ENCODE measurements at regions not wholly inside any gene's neighbourhood (a gene's known extent, or its start where the extent isn't known, plus 50 kb on each side); places are given as distances from the start of the nearest gene placed in this dataset.

DNA sequence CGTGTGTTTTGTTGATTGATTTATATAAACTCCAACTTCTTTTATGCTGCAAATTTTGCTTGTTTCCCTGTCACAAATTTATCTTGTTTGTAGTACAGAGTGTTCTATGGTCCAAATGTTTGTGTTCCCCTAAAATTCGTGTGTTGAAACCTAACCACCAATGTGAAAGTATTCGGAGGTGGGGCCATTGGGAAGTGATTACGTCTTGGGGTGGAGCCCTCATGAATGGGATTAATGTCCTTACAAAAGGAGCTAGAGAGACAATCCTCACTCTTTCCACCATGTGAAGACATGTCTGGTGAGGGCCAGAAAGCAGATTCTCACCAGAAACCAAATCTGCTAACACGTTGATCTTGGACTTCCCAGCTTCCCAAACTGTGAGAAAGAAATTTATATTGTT, 262.0 kb downstream of the MAN2A1 start:
- Histone ChIP-seq H3K79me2 (ENCODE audit: low read depth) (no peaks in the 10 kb centered on the region), H3K4me1 (peaks cover 30% of the 10 kb centered on the region), H3K36me3 (no peaks in the 10 kb centered on the region), H3K4me3 (no peak overlapping the region), H3K4me2 (no peak overlapping the region), H3K27me3 (no peaks in the 10 kb centered on the region), H3F3A (ENCODE audit: low read depth) (peaks cover 7% of the 10 kb centered on the region), H2AFZ (replicated peaks) (no peak overlapping the region), H4K20me1 (ENCODE audit: low read depth) (no peaks in the 10 kb centered on the region), H3K9ac (no peak overlapping the region), H3K27ac (no peak overlapping the region), H3K9me3 (ENCODE audit: low read depth) (no peaks in the 10 kb centered on the region)
- no peaks in the 10 kb centered on the region for H3K4me1 Mint-ChIP-seq
- H3K27me3 Mint-ChIP-seq (ENCODE audit: insufficient read depth, low read depth): no peaks in the 10 kb centered on the region
- TF ChIP-seq, protein P1, sequence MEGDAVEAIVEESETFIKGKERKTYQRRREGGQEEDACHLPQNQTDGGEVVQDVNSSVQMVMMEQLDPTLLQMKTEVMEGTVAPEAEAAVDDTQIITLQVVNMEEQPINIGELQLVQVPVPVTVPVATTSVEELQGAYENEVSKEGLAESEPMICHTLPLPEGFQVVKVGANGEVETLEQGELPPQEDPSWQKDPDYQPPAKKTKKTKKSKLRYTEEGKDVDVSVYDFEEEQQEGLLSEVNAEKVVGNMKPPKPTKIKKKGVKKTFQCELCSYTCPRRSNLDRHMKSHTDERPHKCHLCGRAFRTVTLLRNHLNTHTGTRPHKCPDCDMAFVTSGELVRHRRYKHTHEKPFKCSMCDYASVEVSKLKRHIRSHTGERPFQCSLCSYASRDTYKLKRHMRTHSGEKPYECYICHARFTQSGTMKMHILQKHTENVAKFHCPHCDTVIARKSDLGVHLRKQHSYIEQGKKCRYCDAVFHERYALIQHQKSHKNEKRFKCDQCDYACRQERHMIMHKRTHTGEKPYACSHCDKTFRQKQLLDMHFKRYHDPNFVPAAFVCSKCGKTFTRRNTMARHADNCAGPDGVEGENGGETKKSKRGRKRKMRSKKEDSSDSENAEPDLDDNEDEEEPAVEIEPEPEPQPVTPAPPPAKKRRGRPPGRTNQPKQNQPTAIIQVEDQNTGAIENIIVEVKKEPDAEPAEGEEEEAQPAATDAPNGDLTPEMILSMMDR (IDR thresholded peaks at IDR 0.05): no peak
- TF ChIP-seq EZH2 (IDR thresholded peaks at IDR 0.05) (no peak), EZH2phosphoT487 (IDR thresholded peaks at IDR 0.05) (no peak)
- H3K4me3 Mint-ChIP-seq: no peak overlapping the region
- no peak for DNase-seq (ENCODE audit: low spot score)
- no peak overlapping the region for H3K27ac Mint-ChIP-seq
- H3K9me3 Mint-ChIP-seq: no peaks in the 10 kb centered on the region
- no peaks in the 10 kb centered on the region for H3K36me3 Mint-ChIP-seq

DNA sequence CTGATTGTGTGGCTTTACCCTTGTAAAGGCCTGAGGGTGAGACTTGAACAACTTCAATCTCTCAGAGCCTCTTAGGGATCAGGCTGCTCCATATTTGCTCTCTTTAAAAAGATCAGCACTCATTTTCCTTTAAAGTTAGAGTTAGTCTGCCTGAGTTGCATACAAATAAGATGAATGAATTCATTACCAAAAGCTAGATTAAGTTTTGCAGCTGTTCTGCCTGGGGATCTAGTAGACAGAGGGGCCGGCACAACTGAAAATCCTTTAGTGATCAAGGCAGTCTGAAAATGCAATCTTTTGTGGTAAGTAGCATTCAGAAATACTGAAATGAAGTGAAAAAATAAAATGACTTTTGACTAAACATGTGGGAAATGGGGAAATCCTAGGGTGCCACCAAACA, 264.0 kb downstream of the MAN2A1 start:
- Histone ChIP-seq H3K4me1 (peaks cover 32% of the 10 kb centered on the region), H3K27me3 (no peaks in the 10 kb centered on the region), H3K9ac (no peak overlapping the region), H4K20me1 (ENCODE audit: low read depth) (no peaks in the 10 kb centered on the region), H3K4me2 (peak overlapping the region; percentile 25), H3K27ac (peak overlapping the region; percentile 23), H3K9me3 (ENCODE audit: low read depth) (no peaks in the 10 kb centered on the region), H2AFZ (replicated peaks) (peak overlapping the region; percentile 23), H3K79me2 (ENCODE audit: low read depth) (no peaks in the 10 kb centered on the region), H3K4me3 (no peak overlapping the region), H3F3A (ENCODE audit: low read depth) (peaks cover 7% of the 10 kb centered on the region), H3K36me3 (no peaks in the 10 kb centered on the region)
- H3K9me3 Mint-ChIP-seq: no peaks in the 10 kb centered on the region
- H3K4me1 Mint-ChIP-seq: no peaks in the 10 kb centered on the region
- no peaks in the 10 kb centered on the region for H3K36me3 Mint-ChIP-seq
- H3K27ac Mint-ChIP-seq: peak overlapping the region; percentile 69
- H3K4me3 Mint-ChIP-seq: no peak overlapping the region
- TF ChIP-seq, protein P1 (IDR thresholded peaks at IDR 0.05): no peak
- no peak for TF ChIP-seq EZH2 (IDR thresholded peaks at IDR 0.05)
- DNase-seq (ENCODE audit: low spot score): no peak
- no peaks in the 10 kb centered on the region for H3K27me3 Mint-ChIP-seq (ENCODE audit: insufficient read depth, low read depth)

DNA sequence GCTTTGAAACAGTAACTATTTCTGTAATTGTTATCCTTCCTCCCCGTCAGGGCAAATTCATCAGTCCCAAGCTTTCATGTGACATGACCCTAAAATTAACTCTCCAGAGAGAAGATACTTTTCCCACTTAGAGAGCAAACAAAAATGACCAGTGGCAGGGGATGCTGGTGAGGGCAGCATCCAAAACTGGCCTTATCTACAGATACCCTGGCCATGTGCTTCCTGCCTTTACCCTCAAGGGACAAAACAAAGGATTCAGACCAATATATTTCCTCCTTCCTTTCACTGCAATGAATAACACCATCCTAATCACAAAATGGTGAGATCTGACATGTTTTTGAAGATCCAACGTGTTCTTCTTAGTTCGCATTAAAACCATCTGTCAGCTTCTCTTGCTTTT, 267.2 kb downstream of the MAN2A1 start:
- Mint-ChIP-seq H3K4me1 (no peaks in the 10 kb centered on the region), H3K27me3 (ENCODE audit: insufficient read depth, low read depth) (peaks cover 2% of the 10 kb centered on the region), H3K4me3 (no peak overlapping the region), H3K27ac (no peak overlapping the region), H3K36me3 (no peaks in the 10 kb centered on the region), H3K9me3 (no peaks in the 10 kb centered on the region)
- H2AFZ ChIP-seq (replicated peaks): peak overlapping the region; percentile 81
- no peaks in the 10 kb centered on the region for H3K36me3 ChIP-seq
- peaks cover 28% of the 10 kb centered on the region for H3K4me1 ChIP-seq
- no peak for DNase-seq (ENCODE audit: low spot score)
- no peak overlapping the region for H3K27ac ChIP-seq
- no peak overlapping the region for H3K9ac ChIP-seq
- H3K9me3 ChIP-seq (ENCODE audit: low read depth): no peaks in the 10 kb centered on the region
- H3K4me3 ChIP-seq: no peak overlapping the region
- peaks cover 7% of the 10 kb centered on the region for H3F3A ChIP-seq (ENCODE audit: low read depth)
- no peaks in the 10 kb centered on the region for H4K20me1 ChIP-seq (ENCODE audit: low read depth)
- TF ChIP-seq, protein P1 (IDR thresholded peaks at IDR 0.05): no peak
- TF ChIP-seq EZH2 (IDR thresholded peaks at IDR 0.05): no peak
- TF ChIP-seq EZH2phosphoT487 (IDR thresholded peaks at IDR 0.05): no peak
- no peaks in the 10 kb centered on the region for H3K27me3 ChIP-seq
- H3K79me2 ChIP-seq (ENCODE audit: low read depth): no peaks in the 10 kb centered on the region
- H3K4me2 ChIP-seq: no peak overlapping the region

All from neural progenitor cell (in vitro differentiated cells).